Inflammatory macrophage (primary cell): ENCODE measurements at regions not wholly inside any gene's neighbourhood (a gene's known extent, or its start where the extent isn't known, plus 50 kb on each side); places are given as distances from the start of the nearest gene placed in this dataset.

Source experiments
- DNase-seq, 2 donors: peaks; one replicate each; pipeline ENCODE4 v3.0.0-alpha.2; 2020 to 2022

DNA sequence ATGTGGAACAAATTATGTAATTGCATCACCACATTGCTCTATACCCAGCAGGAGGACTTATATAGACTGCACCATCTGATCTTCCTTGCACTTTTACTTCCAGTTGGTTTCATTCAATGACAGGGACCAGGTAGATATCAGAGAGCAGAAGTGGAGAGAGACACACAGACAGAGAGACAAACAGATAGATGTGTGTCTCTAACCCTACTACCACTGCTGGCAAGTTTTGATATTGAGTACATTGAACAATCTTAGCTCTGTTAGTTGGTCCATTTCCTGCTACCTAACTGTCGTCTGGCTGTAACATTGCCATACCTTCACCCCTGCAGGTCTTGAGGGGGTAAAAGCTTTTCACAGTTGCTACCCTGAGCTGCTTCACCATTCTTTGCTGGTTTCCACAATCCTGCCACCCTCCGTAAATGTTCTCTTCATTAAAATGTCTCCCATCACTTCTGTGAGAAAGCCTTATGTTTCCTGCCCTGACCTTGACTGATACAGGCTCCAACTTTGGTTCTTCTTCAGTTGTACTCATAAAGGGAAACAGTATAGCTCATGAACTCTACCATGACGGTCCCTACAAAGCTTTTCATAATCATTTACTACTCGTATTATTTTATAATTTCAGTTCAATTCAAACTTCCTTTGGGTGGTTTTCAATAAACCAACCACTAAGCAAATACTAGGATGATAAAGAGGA, 62.3 kb upstream of the ITGA4 start:
- peak; percentile 12 to 36 for DNase-seq

DNA sequence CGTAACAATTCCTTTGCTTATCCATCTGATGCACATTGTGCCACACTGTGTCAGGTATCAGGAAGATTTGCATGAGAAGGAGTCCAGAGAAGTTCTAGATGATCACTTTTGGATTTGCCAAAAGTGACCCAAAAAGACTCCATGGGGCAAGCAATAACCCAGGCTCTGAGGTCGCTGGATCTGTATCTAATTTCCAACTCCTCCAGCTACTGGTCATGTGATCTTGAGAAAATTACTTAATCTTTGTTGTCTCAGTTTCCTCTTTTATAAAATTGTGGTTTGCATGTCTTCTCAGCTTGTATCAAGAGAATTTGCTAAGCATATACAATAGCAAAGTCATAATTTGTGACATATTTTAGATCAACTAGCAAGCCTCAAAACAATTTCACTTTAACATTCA, 61.3 kb upstream of the ITGA4 start:
- peak; percentile 47 to 83 for DNase-seq

DNA sequence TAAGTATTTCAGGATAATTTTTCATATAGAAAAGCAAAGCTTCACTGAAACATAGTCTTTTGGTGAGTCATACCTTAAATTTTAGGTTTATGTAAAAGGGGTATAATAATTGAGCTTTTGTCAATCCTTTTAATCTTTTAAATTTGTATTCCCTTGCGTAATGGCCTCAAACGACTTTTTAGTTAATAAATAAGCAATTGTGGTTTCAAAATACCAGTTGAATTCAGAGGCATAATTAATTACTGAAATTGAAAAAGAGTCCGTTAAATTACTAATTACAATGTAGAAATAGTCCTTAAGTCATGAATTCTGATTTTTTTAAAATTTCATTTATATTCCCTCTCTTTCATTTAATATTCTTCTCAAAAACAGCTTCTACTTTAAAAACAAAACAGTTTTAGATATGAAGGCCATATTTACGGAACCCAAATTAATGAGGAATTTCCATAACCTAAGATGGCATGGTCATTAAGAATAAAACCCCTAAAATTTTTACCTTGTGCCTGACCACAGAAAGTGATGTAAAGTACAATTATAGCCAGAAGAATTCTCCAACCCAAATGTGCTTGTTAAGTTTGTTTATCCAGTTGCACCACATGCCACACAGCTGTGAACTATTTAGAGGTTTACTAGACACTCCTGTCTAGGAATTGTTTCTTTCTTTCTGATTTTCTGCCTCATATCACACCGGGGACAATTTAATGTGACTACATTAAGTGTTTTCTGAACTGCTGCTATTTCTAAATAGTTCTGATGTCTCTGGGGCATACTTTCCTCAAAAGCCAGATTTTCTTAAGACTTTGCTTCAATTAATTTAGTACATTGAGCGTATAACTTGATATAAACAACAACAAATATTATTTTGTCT, 60.7 kb upstream of the ITGA4 start:
- no peak for DNase-seq

DNA sequence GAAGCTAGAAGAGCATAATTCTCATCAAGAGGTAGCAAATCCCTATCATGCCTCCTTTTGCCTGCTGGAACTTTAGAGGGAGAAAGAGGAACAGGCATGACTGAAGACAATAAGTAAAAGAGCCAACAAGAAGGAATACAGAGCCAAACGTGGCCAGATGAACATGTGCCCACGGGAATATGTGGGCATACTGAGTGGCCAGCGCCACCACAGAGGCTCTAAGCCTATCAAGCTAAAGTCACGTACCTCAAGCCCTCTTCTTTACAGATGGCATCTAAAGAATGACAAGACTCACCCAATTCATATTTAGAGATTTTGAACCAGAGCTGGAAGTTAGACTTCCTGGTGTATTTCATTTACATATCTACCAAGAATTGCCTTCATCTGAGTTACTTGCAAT, 59.9 kb upstream of the ITGA4 start:
- DNase-seq, result no peak

DNA sequence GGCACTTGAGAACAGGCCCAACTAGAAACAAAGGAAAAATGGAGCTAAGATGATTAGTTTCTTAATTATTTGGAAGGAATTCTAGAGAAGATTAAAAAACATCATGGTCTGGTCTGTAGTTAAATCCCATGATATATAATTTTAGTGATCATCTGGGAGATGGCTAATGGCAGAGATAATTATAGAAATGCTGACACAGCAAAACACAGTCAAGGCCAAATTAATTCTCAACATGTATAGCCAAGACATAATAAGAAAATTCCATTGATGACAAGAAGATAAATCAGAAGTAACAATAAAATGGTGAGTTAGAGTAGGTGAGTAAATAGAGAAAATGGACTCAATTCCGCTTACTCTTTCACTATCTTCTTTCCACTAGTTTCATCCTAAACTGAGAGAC, 59.2 kb upstream of the ITGA4 start:
- DNase-seq, result no peak

DNA sequence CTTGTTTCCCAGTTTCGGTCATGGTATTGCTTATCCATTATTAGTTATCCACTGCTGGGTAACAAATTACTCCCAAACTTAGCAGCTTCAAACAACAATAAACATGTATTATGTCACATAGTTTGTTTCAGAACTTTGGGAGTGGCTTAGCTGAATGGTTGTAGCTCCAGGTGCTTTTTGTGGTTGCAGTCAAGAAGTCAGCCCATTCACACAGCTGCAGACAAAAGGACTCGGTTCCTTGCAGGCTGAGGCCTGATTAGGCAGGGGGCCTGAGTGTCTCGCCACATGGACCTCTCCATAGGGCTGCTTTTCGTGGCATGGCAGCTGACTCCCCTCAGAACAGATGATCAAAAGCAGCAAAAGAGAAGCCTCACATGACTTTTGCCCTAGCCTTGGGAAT, 58.2 kb upstream of the ITGA4 start:
- no peak for DNase-seq

DNA sequence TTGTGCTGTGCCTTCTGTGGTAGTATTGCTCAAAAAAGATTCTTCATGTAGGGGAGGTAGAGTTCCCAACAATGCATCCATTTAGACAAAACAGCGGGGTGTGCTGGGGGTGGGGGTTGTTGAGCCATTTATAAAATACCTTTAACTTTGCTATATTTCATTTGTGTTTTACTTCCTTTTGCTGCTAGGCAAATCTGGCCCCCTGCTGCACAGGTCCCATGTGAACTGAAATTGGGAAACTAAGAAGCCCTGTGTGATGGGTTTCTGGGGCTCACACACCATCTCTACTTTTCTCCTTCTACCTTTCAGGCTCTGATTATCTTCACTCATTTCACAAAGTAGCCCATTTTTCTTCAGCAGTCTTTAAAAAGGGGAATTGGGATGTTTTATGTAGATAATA, 52.7 kb upstream of the ITGA4 start:
- DNase-seq, result no peak

DNA sequence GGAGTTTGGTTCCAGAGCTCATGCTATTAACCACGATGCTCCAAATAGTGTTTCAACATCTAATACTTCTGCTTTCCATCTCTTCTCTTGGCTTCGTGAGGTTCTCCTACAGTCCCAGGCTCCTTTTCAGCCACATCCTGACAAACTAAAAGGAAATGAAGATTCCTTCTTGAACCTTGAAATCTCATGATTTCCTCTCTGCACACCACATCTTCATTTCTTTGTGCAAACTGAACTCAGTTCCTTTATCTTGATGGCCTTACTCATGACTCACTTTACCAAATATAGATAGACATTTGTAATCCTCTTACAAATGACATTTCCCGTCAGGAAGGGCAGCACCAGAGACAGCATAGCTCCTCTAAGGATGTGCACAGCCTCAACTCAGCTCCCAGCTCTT, 50.0 kb upstream of the ITGA4 start:
- peak; percentile 87 to 95 for DNase-seq
